PC-3 (cell line): ENCODE measurements at regions not wholly inside any gene's neighbourhood (a gene's known extent, or its start where the extent isn't known, plus 50 kb on each side); places are given as distances from the start of the nearest gene placed in this dataset.

ENCODE experiments used
- EZH2 ChIP-seq: fragments of 300-600 bp; sonication (generic); IDR thresholded peaks from one replicate; pipeline ENCODE4 v1.6.1; 2017; ENCODE audit warnings: antibody characterized with exemption, mild to moderate bottlenecking, low read length; ENCODE audit not compliant: unreplicated experiment
- TF ChIP-seq, protein P1 (sequence below): fragments of 300-600 bp; sonication (generic); conservative IDR thresholded peaks from 2 replicates; pipeline ENCODE4 v1.5.1; 2017; ENCODE audit warnings: antibody characterized with exemption, low read depth, mild to moderate bottlenecking, low read length

- TF ChIP-seq, protein P1, sequence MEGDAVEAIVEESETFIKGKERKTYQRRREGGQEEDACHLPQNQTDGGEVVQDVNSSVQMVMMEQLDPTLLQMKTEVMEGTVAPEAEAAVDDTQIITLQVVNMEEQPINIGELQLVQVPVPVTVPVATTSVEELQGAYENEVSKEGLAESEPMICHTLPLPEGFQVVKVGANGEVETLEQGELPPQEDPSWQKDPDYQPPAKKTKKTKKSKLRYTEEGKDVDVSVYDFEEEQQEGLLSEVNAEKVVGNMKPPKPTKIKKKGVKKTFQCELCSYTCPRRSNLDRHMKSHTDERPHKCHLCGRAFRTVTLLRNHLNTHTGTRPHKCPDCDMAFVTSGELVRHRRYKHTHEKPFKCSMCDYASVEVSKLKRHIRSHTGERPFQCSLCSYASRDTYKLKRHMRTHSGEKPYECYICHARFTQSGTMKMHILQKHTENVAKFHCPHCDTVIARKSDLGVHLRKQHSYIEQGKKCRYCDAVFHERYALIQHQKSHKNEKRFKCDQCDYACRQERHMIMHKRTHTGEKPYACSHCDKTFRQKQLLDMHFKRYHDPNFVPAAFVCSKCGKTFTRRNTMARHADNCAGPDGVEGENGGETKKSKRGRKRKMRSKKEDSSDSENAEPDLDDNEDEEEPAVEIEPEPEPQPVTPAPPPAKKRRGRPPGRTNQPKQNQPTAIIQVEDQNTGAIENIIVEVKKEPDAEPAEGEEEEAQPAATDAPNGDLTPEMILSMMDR = no peak
- TF ChIP-seq EZH2 = no peak
Measured at GRCh38 chr12:89906824-89907223, 198.2 kb upstream of the ATP2B1 start.
